ENCODE measurements at regions not wholly inside any gene's neighbourhood (a gene's known extent, or its start where the extent isn't known, plus 50 kb on each side); places are given as distances from the start of the nearest gene placed in this dataset.

DNA sequence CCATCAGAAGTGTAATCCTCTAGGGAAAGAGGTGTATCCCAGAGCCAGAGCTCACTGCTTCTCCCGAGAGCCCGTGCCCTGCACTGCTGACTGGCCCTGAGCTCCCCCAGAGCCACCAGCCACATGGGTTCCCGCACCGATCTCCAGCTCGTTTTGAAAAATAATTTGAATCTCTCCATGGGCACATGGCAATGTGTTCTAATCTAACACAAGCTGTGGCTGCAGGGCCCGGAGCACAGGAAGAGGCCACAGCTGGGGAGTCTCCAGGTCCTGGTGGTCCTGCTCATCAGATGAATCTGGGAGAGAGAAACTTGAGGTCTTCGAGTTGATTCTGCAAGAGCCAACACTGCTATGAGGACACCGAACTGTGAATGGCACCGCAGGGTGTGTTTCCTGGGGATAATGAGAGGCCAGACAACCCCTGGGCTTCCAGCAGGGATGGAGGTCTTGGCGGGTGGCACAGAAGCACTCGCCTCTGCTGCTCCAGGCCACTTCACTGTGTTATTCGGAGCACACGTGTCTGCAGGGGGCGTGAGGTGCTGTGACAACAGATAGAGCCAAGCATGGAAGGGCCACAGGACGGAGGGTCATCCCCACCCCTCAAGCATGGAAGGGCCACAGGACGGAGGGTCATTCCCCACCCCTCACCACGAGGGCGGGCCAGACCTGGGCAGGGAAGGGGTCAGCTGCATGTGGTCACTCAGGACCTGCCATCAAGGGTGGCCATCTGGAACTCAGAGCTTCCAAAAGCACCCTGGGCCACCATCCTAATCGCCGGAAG lies 196.8 kb downstream of the NDUFA10 start:
- TF ChIP-seq CTCF (IDR thresholded peaks at IDR 0.05) (no peak), POLR2A (IDR thresholded peaks at IDR 0.05) (no peak)
